ENCODE measurements at regions not wholly inside any gene's neighbourhood (a gene's known extent, or its start where the extent isn't known, plus 50 kb on each side); places are given as distances from the start of the nearest gene placed in this dataset.

GRCh38 chr18:41538751-41539150, 416.3 kb upstream of the PIK3C3 start:
- Histone ChIP-seq H3K9me3 (ENCODE audit: control insufficient read depth in 2 of 2, insufficient read depth in 1 of 2, low read length in 1 of 2) (no peaks in the 10 kb centered on the region), H3K4me1 (ENCODE audit: control insufficient read depth in 2 of 2, insufficient read depth in 2 of 2, low read length in 2 of 2) (no peaks in the 10 kb centered on the region), H3K36me3 (ENCODE audit: control insufficient read depth in 2 of 2, insufficient read depth in 2 of 2, low read length in 1 of 2) (no peaks in the 10 kb centered on the region), H3K27me3 (ENCODE audit: control insufficient read depth in 2 of 2, insufficient read depth in 1 of 2, low read length in 1 of 2) (no peaks in the 10 kb centered on the region), H3K4me3 (ENCODE audit: low read length in 2 of 2) (no peak overlapping the region), H3K27ac (ENCODE audit: low read depth in 1 of 2, low read length in 1 of 2) (no peak overlapping the region)
- 98% methylated on average over 2 of the region's 2 CpGs for WGBS
- no peak for DNase-seq (ENCODE audit: low read depth in 6 of 9, low spot score in 9 of 9)

GRCh38 chr18:41537666-41538065, 417.4 kb upstream of the PIK3C3 start:
- H3K27me3 ChIP-seq (ENCODE audit: control insufficient read depth in 2 of 2, insufficient read depth in 1 of 2, low read length in 1 of 2) = no peaks in the 10 kb centered on the region
- WGBS = 81% methylated on average over 3 of the region's 3 CpGs
- DNase-seq (ENCODE audit: low read depth in 6 of 9, low spot score in 9 of 9) = no peak

GRCh38 chr18:41532344-41533086, 422.5 kb upstream of the PIK3C3 start:
- no peaks in the 10 kb centered on the region for H3K9me3 ChIP-seq (ENCODE audit: control insufficient read depth in 2 of 2, insufficient read depth in 1 of 2, low read length in 1 of 2)
- H3K36me3 ChIP-seq (ENCODE audit: control insufficient read depth in 2 of 2, insufficient read depth in 2 of 2, low read length in 1 of 2) = no peaks in the 10 kb centered on the region
- H3K4me1 ChIP-seq (ENCODE audit: control insufficient read depth in 2 of 2, insufficient read depth in 2 of 2, low read length in 2 of 2) = no peaks in the 10 kb centered on the region
- H3K27ac ChIP-seq (ENCODE audit: low read depth in 1 of 2, low read length in 1 of 2) = no peak overlapping the region
- no peak for DNase-seq (ENCODE audit: low read depth in 6 of 9, low spot score in 9 of 9)
- H3K27me3 ChIP-seq (ENCODE audit: control insufficient read depth in 2 of 2, insufficient read depth in 1 of 2, low read length in 1 of 2) = no peaks in the 10 kb centered on the region
- H3K4me3 ChIP-seq (ENCODE audit: low read length in 2 of 2) = no peak overlapping the region
- WGBS = 74% methylated on average over 6 of the region's 6 CpGs

More at GRCh38 chr18:41537666-41538065, 417.4 kb upstream of the PIK3C3 start:
- H3K4me1 ChIP-seq (ENCODE audit: control insufficient read depth in 2 of 2, insufficient read depth in 2 of 2, low read length in 2 of 2) = no peaks in the 10 kb centered on the region
- H3K27ac ChIP-seq (ENCODE audit: low read depth in 1 of 2, low read length in 1 of 2) = no peak overlapping the region
- H3K9me3 ChIP-seq (ENCODE audit: control insufficient read depth in 2 of 2, insufficient read depth in 1 of 2, low read length in 1 of 2) = no peaks in the 10 kb centered on the region
- no peak overlapping the region for H3K4me3 ChIP-seq (ENCODE audit: low read length in 2 of 2)
- no peaks in the 10 kb centered on the region for H3K36me3 ChIP-seq (ENCODE audit: control insufficient read depth in 2 of 2, insufficient read depth in 2 of 2, low read length in 1 of 2)

- no peaks in the 10 kb centered on the region for H3K36me3 ChIP-seq (ENCODE audit: control insufficient read depth in 2 of 2, insufficient read depth in 2 of 2, low read length in 1 of 2)
- WGBS = 97% methylated on average over 1 of the region's 1 CpG
- H3K27ac ChIP-seq (ENCODE audit: low read depth in 1 of 2, low read length in 1 of 2) = no peak overlapping the region
- no peaks in the 10 kb centered on the region for H3K9me3 ChIP-seq (ENCODE audit: control insufficient read depth in 2 of 2, insufficient read depth in 1 of 2, low read length in 1 of 2)
- no peak overlapping the region for H3K4me3 ChIP-seq (ENCODE audit: low read length in 2 of 2)
- no peaks in the 10 kb centered on the region for H3K27me3 ChIP-seq (ENCODE audit: control insufficient read depth in 2 of 2, insufficient read depth in 1 of 2, low read length in 1 of 2)
- DNase-seq (ENCODE audit: low read depth in 6 of 9, low spot score in 9 of 9) = no peak
- H3K4me1 ChIP-seq (ENCODE audit: control insufficient read depth in 2 of 2, insufficient read depth in 2 of 2, low read length in 2 of 2) = no peaks in the 10 kb centered on the region
Observed at GRCh38 chr18:41530970-41531369, 424.1 kb upstream of the PIK3C3 start.

- no peaks in the 10 kb centered on the region for H3K36me3 ChIP-seq (ENCODE audit: control insufficient read depth in 2 of 2, insufficient read depth in 2 of 2, low read length in 1 of 2)
- no peak for DNase-seq (ENCODE audit: low read depth in 6 of 9, low spot score in 9 of 9)
- H3K9me3 ChIP-seq (ENCODE audit: control insufficient read depth in 2 of 2, insufficient read depth in 1 of 2, low read length in 1 of 2) = no peaks in the 10 kb centered on the region
- H3K4me1 ChIP-seq (ENCODE audit: control insufficient read depth in 2 of 2, insufficient read depth in 2 of 2, low read length in 2 of 2) = no peaks in the 10 kb centered on the region
- no peak overlapping the region for H3K27ac ChIP-seq (ENCODE audit: low read depth in 1 of 2, low read length in 1 of 2)
- WGBS = 96% methylated on average over 2 of the region's 2 CpGs
- no peak overlapping the region for H3K4me3 ChIP-seq (ENCODE audit: low read length in 2 of 2)
- no peaks in the 10 kb centered on the region for H3K27me3 ChIP-seq (ENCODE audit: control insufficient read depth in 2 of 2, insufficient read depth in 1 of 2, low read length in 1 of 2)
Observed at GRCh38 chr18:41529093-41529492, 425.9 kb upstream of the PIK3C3 start.

GRCh38 chr18:41526054-41526453, 429.0 kb upstream of the PIK3C3 start:
- no peak for DNase-seq (ENCODE audit: low read depth in 6 of 9, low spot score in 9 of 9)
- Histone ChIP-seq H3K27ac (ENCODE audit: low read depth in 1 of 2, low read length in 1 of 2) (no peak overlapping the region), H3K4me1 (ENCODE audit: control insufficient read depth in 2 of 2, insufficient read depth in 2 of 2, low read length in 2 of 2) (no peaks in the 10 kb centered on the region), H3K4me3 (ENCODE audit: low read length in 2 of 2) (no peak overlapping the region), H3K9me3 (ENCODE audit: control insufficient read depth in 2 of 2, insufficient read depth in 1 of 2, low read length in 1 of 2) (no peaks in the 10 kb centered on the region), H3K36me3 (ENCODE audit: control insufficient read depth in 2 of 2, insufficient read depth in 2 of 2, low read length in 1 of 2) (no peaks in the 10 kb centered on the region), H3K27me3 (ENCODE audit: control insufficient read depth in 2 of 2, insufficient read depth in 1 of 2, low read length in 1 of 2) (no peaks in the 10 kb centered on the region)
- 84% methylated on average over 1 of the region's 1 CpG for WGBS

GRCh38 chr18:41524674-41525470, 430.2 kb upstream of the PIK3C3 start:
- Histone ChIP-seq H3K4me3 (ENCODE audit: low read length in 2 of 2) (no peak overlapping the region), H3K4me1 (ENCODE audit: control insufficient read depth in 2 of 2, insufficient read depth in 2 of 2, low read length in 2 of 2) (no peaks in the 10 kb centered on the region), H3K9me3 (ENCODE audit: control insufficient read depth in 2 of 2, insufficient read depth in 1 of 2, low read length in 1 of 2) (no peaks in the 10 kb centered on the region), H3K27me3 (ENCODE audit: control insufficient read depth in 2 of 2, insufficient read depth in 1 of 2, low read length in 1 of 2) (no peaks in the 10 kb centered on the region), H3K36me3 (ENCODE audit: control insufficient read depth in 2 of 2, insufficient read depth in 2 of 2, low read length in 1 of 2) (no peaks in the 10 kb centered on the region), H3K27ac (ENCODE audit: low read depth in 1 of 2, low read length in 1 of 2) (no peak overlapping the region)
- no peak for DNase-seq (ENCODE audit: low read depth in 6 of 9, low spot score in 9 of 9)
- whole genome bisulfite sequencing = 52% methylated on average over 2 of the region's 2 CpGs

GRCh38 chr18:41517142-41517541, 437.9 kb upstream of the PIK3C3 start:
- no peak overlapping the region for H3K4me3 ChIP-seq (ENCODE audit: low read length in 2 of 2)
- no peaks in the 10 kb centered on the region for H3K4me1 ChIP-seq (ENCODE audit: control insufficient read depth in 2 of 2, insufficient read depth in 2 of 2, low read length in 2 of 2)
- H3K36me3 ChIP-seq (ENCODE audit: control insufficient read depth in 2 of 2, insufficient read depth in 2 of 2, low read length in 1 of 2) = no peaks in the 10 kb centered on the region
- H3K27me3 ChIP-seq (ENCODE audit: control insufficient read depth in 2 of 2, insufficient read depth in 1 of 2, low read length in 1 of 2) = no peaks in the 10 kb centered on the region
- no peak for DNase-seq (ENCODE audit: low read depth in 6 of 9, low spot score in 9 of 9)
- H3K9me3 ChIP-seq (ENCODE audit: control insufficient read depth in 2 of 2, insufficient read depth in 1 of 2, low read length in 1 of 2) = no peaks in the 10 kb centered on the region
- H3K27ac ChIP-seq (ENCODE audit: low read depth in 1 of 2, low read length in 1 of 2) = no peak overlapping the region

GRCh38 chr18:41513438-41513837, 441.6 kb upstream of the PIK3C3 start:
- H3K27me3 ChIP-seq (ENCODE audit: control insufficient read depth in 2 of 2, insufficient read depth in 1 of 2, low read length in 1 of 2) = no peaks in the 10 kb centered on the region
- H3K4me3 ChIP-seq (ENCODE audit: low read length in 2 of 2) = no peak overlapping the region
- H3K9me3 ChIP-seq (ENCODE audit: control insufficient read depth in 2 of 2, insufficient read depth in 1 of 2, low read length in 1 of 2) = no peaks in the 10 kb centered on the region
- 90% methylated on average over 3 of the region's 3 CpGs for WGBS
- no peak overlapping the region for H3K27ac ChIP-seq (ENCODE audit: low read depth in 1 of 2, low read length in 1 of 2)
- DNase-seq (ENCODE audit: low read depth in 6 of 9, low spot score in 9 of 9) = no peak
- no peaks in the 10 kb centered on the region for H3K36me3 ChIP-seq (ENCODE audit: control insufficient read depth in 2 of 2, insufficient read depth in 2 of 2, low read length in 1 of 2)
- H3K4me1 ChIP-seq (ENCODE audit: control insufficient read depth in 2 of 2, insufficient read depth in 2 of 2, low read length in 2 of 2) = no peaks in the 10 kb centered on the region

Measured in thymus (tissue), 11 donors.